Endodermal cell (in vitro differentiated cells): ENCODE measurements at regions not wholly inside any gene's neighbourhood (a gene's known extent, or its start where the extent isn't known, plus 50 kb on each side); places are given as distances from the start of the nearest gene placed in this dataset.
"Not testable (repeated sequence)": the region's sequence is repeated elsewhere in the genome, so short reads cannot be mapped to it uniquely, and the experiment has no call there.

Source experiments
- DNase-seq: peaks from one replicate; pipeline ENCODE4 v3.0.0-alpha.2; 2017
- H3K27ac ChIP-seq: 2 replicates; pipeline ENCODE4 v1.5.1; 2013; ENCODE audit warnings: mild to moderate bottlenecking, low read depth, low read length, moderate library complexity
- H3K27me3 ChIP-seq: 2 replicates; pipeline ENCODE4 v1.6.1; 2013; ENCODE audit warnings: mild to moderate bottlenecking, low read length, moderate library complexity; ENCODE audit not compliant: insufficient read depth, control insufficient read depth, poor library complexity, severe bottlenecking
- H3K36me3 ChIP-seq: 2 replicates; pipeline ENCODE4 v1.7.0; 2013; ENCODE audit warnings: mild to moderate bottlenecking, low read length, moderate library complexity; ENCODE audit not compliant: control insufficient read depth, insufficient read depth
- H3K4me1 ChIP-seq: one replicate; pipeline ENCODE4 v1.7.0; 2013; ENCODE audit warnings: low read length; ENCODE audit not compliant: control insufficient read depth, insufficient read depth
- H3K4me3 ChIP-seq: 2 replicates; pipeline ENCODE4 v1.5.1; 2013; ENCODE audit warnings: mild to moderate bottlenecking, low read length, moderate library complexity
- H3K9ac ChIP-seq: 2 replicates; pipeline ENCODE4 v1.6.1; 2013; ENCODE audit warnings: mild to moderate bottlenecking, low read length, moderate library complexity; ENCODE audit not compliant: poor library complexity, severe bottlenecking; ENCODE audit errors: extremely low read depth
- H3K9me3 ChIP-seq: 2 replicates; pipeline ENCODE4 v1.6.1; 2013; ENCODE audit warnings: mild to moderate bottlenecking, low read length, moderate library complexity; ENCODE audit not compliant: control insufficient read depth
- H3K27ac Mint-ChIP-seq: 2 replicates; pipeline ENCODE4 v1.8.0; 2020; ENCODE audit warnings: mixed read lengths
- H3K27me3 Mint-ChIP-seq: 2 replicates; pipeline ENCODE4 v1.8.0; 2021; ENCODE audit warnings: mild to moderate bottlenecking, mixed read lengths; ENCODE audit not compliant: insufficient read depth
- H3K36me3 Mint-ChIP-seq: 2 replicates; pipeline ENCODE4 v1.8.0; 2020; ENCODE audit warnings: low read depth, mixed read lengths
- H3K4me1 Mint-ChIP-seq: 2 replicates; pipeline ENCODE4 v1.8.0; 2020; ENCODE audit warnings: mixed read lengths
- H3K4me3 Mint-ChIP-seq: 2 replicates; pipeline ENCODE4 v1.8.0; 2020; ENCODE audit warnings: mild to moderate bottlenecking, moderate library complexity, mixed read lengths
- H3K9me3 Mint-ChIP-seq: 2 replicates; pipeline ENCODE4 v1.8.0; 2020; ENCODE audit warnings: mild to moderate bottlenecking, mixed read lengths
- WGBS, 2 experiments: methylation state at CpG; one replicate each; pipeline versions ENCODE4 v1.1.5 to v1.1.7; 2013; ENCODE audit warnings: missing lambda C conversion rate in 2 of 2, mixed read lengths in 1 of 2; ENCODE audit not compliant: insufficient coverage in 1 of 2, insufficient read length in 1 of 2; 5-methylcytosine and 5-hydroxymethylcytosine counted together
- TF ChIP-seq, protein P1 (sequence below): fragments of 200-600 bp; sonication (generic); conservative IDR thresholded peaks from 2 replicates; pipeline ENCODE4 v1.5.0; 2021; ENCODE audit warnings: antibody characterized with exemption, mild to moderate bottlenecking

DNA sequence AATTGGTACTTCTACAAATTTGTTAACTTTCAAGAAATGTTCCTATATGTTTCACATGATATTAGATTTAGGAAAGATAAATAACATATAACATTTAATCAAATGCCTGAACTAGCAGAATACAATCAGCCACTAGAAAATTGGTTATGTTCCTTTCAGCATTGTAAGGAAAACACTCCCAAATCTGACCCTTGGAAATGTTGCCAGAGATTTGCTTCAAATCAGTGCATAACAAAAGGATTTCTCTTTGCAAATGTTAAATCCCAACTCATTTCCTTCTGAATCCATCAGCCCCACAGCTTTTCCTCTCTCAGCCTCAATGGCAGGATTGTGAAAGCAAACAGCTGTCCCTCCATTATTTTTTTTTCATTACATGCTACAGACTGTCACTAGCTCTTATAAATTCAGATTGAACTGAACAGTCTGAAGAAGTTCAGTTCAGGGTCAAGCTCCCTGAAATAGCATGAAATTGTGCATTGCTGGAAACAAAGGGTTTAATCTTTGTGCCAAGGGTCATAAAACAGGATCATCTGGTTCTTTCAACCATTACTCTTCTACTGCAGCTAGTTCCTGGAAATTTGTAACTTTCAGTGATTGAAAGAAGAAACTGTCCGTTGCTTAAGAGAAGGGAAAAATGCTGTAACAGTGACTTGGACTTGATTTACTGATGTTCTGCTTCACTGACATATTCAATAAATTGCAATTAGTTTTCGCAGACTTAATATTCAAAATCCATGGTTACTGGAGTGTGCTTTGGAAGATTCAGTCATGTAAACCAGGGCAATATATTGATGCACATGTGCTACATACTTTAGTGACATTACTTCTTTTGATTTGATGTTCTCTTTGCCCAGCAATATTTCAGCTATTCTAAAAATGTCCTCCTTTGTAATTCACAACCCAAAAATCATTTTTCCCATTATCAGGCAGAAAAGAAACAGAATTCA, 246.4 kb downstream of the RPL10L start:
- Histone ChIP-seq H3K27ac (peak overlapping the region; percentile 96), H3K4me3 (no peak overlapping the region), H3K9me3 (no peaks in the 10 kb centered on the region)

DNA sequence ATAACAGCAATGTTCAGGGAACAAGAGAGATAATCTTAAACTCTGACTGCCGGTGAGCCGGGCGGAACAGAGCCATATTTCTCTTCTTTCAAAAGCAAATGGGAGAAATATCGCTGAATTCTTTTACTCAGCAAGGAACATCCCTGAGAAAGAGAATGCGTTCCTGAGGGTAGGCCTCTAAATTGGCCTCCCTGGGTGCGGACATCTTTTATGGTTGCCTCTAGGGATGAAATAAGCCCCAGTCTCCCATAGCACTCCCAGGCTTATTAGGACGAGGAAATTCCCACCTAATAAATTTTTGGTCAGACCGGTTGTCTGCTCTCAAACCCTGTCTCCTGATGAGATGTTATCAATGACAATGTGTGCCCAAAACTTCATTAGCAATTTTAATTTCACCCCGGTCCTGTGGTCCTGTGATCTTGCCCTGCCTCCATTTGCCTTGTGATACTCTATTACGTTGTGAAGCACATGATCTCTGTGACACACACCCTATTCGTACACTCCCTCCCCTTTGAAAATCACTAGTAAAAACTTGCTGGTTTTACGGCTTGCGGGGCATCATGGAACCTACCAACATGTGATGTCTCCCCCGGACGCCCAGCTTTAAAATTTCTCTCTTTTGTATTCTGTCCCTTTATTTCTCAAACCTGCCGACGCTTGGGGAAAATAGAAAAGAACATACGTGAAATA, 249.4 kb downstream of the RPL10L start:
- H3K9me3 Mint-ChIP-seq, H3K4me1 ChIP-seq, H3K27me3 ChIP-seq, H3K27me3 Mint-ChIP-seq, H3K9ac ChIP-seq, H3K36me3 ChIP-seq, H3K36me3 Mint-ChIP-seq, H3K27ac ChIP-seq, DNase-seq, H3K9me3 ChIP-seq, H3K4me3 ChIP-seq, H3K27ac Mint-ChIP-seq, H3K4me3 Mint-ChIP-seq: not testable (repeated sequence)
- H3K4me1 Mint-ChIP-seq = peaks cover 12% of the 10 kb centered on the region
- 91% methylated on average over 10 to 16 of the region's 18 CpGs for WGBS, 2 experiments

More for the DNA sequence above, 246.4 kb downstream of the RPL10L start:
- DNase-seq = no peak
- H3K4me1 Mint-ChIP-seq = peaks cover 9% of the 10 kb centered on the region
- H3K36me3 Mint-ChIP-seq = peaks cover 3% of the 10 kb centered on the region
- TF ChIP-seq, protein P1, sequence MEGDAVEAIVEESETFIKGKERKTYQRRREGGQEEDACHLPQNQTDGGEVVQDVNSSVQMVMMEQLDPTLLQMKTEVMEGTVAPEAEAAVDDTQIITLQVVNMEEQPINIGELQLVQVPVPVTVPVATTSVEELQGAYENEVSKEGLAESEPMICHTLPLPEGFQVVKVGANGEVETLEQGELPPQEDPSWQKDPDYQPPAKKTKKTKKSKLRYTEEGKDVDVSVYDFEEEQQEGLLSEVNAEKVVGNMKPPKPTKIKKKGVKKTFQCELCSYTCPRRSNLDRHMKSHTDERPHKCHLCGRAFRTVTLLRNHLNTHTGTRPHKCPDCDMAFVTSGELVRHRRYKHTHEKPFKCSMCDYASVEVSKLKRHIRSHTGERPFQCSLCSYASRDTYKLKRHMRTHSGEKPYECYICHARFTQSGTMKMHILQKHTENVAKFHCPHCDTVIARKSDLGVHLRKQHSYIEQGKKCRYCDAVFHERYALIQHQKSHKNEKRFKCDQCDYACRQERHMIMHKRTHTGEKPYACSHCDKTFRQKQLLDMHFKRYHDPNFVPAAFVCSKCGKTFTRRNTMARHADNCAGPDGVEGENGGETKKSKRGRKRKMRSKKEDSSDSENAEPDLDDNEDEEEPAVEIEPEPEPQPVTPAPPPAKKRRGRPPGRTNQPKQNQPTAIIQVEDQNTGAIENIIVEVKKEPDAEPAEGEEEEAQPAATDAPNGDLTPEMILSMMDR = no peak
- no peaks in the 10 kb centered on the region for H3K4me1 ChIP-seq
- H3K9ac ChIP-seq = no peak overlapping the region
- peak overlapping the region; percentile 67 for H3K27ac Mint-ChIP-seq
- no peaks in the 10 kb centered on the region for H3K27me3 Mint-ChIP-seq
- no peak overlapping the region for H3K4me3 Mint-ChIP-seq
- H3K36me3 ChIP-seq = no peaks in the 10 kb centered on the region
- H3K9me3 Mint-ChIP-seq = peaks cover 8% of the 10 kb centered on the region
- H3K27me3 ChIP-seq = no peaks in the 10 kb centered on the region
- WGBS, 2 experiments = 68 to 100% methylated on average over 1 to 2 of the region's 2 CpGs

- H3K4me1 Mint-ChIP-seq = peaks cover 12% of the 10 kb centered on the region
- TF ChIP-seq, protein P1 = no peak
- no peak for DNase-seq
- WGBS, 2 experiments = 83 to 98% methylated on average over 1 to 2 of the region's 2 CpGs
- peaks cover 8% of the 10 kb centered on the region for H3K9me3 Mint-ChIP-seq
- Histone ChIP-seq H3K4me3 (no peak overlapping the region), H3K4me1 (no peaks in the 10 kb centered on the region), H3K27ac (no peak overlapping the region), H3K27me3 (no peaks in the 10 kb centered on the region), H3K9ac (no peak overlapping the region), H3K9me3 (no peaks in the 10 kb centered on the region), H3K36me3 (no peaks in the 10 kb centered on the region)
- no peak overlapping the region for H3K4me3 Mint-ChIP-seq
- H3K27ac Mint-ChIP-seq = no peak overlapping the region
- peaks cover 3% of the 10 kb centered on the region for H3K36me3 Mint-ChIP-seq
- no peaks in the 10 kb centered on the region for H3K27me3 Mint-ChIP-seq
These were observed 250.5 kb downstream of the RPL10L start for GRCh38 chr14:46401066-46401465.
